AG04450 (cell line): ENCODE measurements at regions not wholly inside any gene's neighbourhood (a gene's known extent, or its start where the extent isn't known, plus 50 kb on each side); places are given as distances from the start of the nearest gene placed in this dataset.

Source experiments
- CTCF ChIA-PET: fragments of 300-600, 350-600 bp; formaldehyde crosslinking; extraction: SDS; loops from one replicate; lab custom pipeline; 2022; ENCODE audit warnings: antibody characterized with exemption, inconsistent platforms; lab: Charles Lee
- POLR2A ChIA-PET: fragments of 350-600 bp; formaldehyde crosslinking; extraction: SDS; loops from one replicate; lab custom pipeline; 2021; ENCODE audit warnings: antibody characterized with exemption, inconsistent platforms; lab: Yijun Ruan, JAX
- DNase-seq: peaks from one replicate; pipeline ENCODE4 v3.0.0-alpha.2; 2011; ENCODE audit warnings: low read depth, low spot score
- H3K27ac ChIP-seq: one replicate; pipeline ENCODE4 v1.5.1; 2012; ENCODE audit warnings: low read depth, low read length, control low read depth
- H3K27me3 ChIP-seq: one replicate; pipeline ENCODE4 v1.6.0; 2012; ENCODE audit warnings: low read length; ENCODE audit not compliant: control insufficient read depth, insufficient read depth
- H3K4me3 ChIP-seq: 2 replicates; pipeline ENCODE4 v1.5.1; 2011; ENCODE audit warnings: mild to moderate bottlenecking, low read depth, low read length, control low read depth
- H3K9me3 ChIP-seq: 2 replicates; pipeline ENCODE4 v1.5.1; 2012; ENCODE audit warnings: low read length; ENCODE audit not compliant: control insufficient read depth, insufficient read depth
- CTCF ChIP-seq: IDR thresholded peaks from 2 replicates; pipeline ENCODE4 v1.5.1; 2011; ENCODE audit warnings: low read depth, low read length, control low read depth, inconsistent platforms

GRCh38 chr6:71527886-71528285, 239.3 kb downstream of the OGFRL1 start:
- no peak for TF ChIP-seq CTCF
- H3K27me3 ChIP-seq = no peaks in the 10 kb centered on the region
- ChIA-PET CTCF (no interaction called here), POLR2A (no interaction called here)
- H3K4me3 ChIP-seq = no peak overlapping the region
- no peaks in the 10 kb centered on the region for H3K9me3 ChIP-seq
- no peak overlapping the region for H3K27ac ChIP-seq
- DNase-seq = no peak

GRCh38 chr6:71529026-71529425, 240.4 kb downstream of the OGFRL1 start:
- POLR2A ChIA-PET = interaction anchor here (0.7 kb wide), 1 partner anchor 60 kb away, joined by 4 read pairs; no protein-coding TSS in a partner anchor
- CTCF ChIA-PET = interaction anchor here (1.0 to 1.1 kb wide), 2 partner anchors 9 to 25 kb away, joined by 3 read pairs; no protein-coding TSS in a partner anchor
- H3K27me3 ChIP-seq = no peaks in the 10 kb centered on the region
- no peak for DNase-seq
- H3K4me3 ChIP-seq = no peak overlapping the region
- no peak overlapping the region for H3K27ac ChIP-seq
- no peak for TF ChIP-seq CTCF
- H3K9me3 ChIP-seq = no peaks in the 10 kb centered on the region

- POLR2A ChIA-PET = no interaction called here
- CTCF ChIA-PET = interaction anchor here (0.6 to 1.0 kb wide), 2 partner anchors 26 to 413 kb away, joined by 3 read pairs; no protein-coding TSS in a partner anchor
- H3K4me3 ChIP-seq = no peak overlapping the region
Measured at GRCh38 chr6:71529769-71530168, 241.2 kb downstream of the OGFRL1 start.

GRCh38 chr6:71531006-71531405, 242.4 kb downstream of the OGFRL1 start:
- Histone ChIP-seq H3K27me3 (no peaks in the 10 kb centered on the region), H3K9me3 (no peaks in the 10 kb centered on the region), H3K4me3 (no peak overlapping the region), H3K27ac (no peak overlapping the region)
- POLR2A ChIA-PET = no interaction called here
- CTCF ChIA-PET = interaction anchor here (0.8 to 2.2 kb wide), 2 partner anchors 146 to 555 kb away, joined by 3 to 7 read pairs; no protein-coding TSS in a partner anchor
- DNase-seq = no peak
- TF ChIP-seq CTCF = no peak

More at GRCh38 chr6:71529769-71530168, 241.2 kb downstream of the OGFRL1 start:
- H3K9me3 ChIP-seq = no peaks in the 10 kb centered on the region
- H3K27me3 ChIP-seq = no peaks in the 10 kb centered on the region
- no peak for DNase-seq
- TF ChIP-seq CTCF = no peak
- H3K27ac ChIP-seq = no peak overlapping the region

GRCh38 chr6:71531841-71532240, 243.2 kb downstream of the OGFRL1 start:
- H3K27ac ChIP-seq = no peak overlapping the region
- POLR2A ChIA-PET = no interaction called here
- CTCF ChIA-PET = interaction anchor here (1.3 to 2.2 kb wide), 2 partner anchors 162 to 554 kb away, joined by 3 to 7 read pairs; no protein-coding TSS in a partner anchor
- H3K4me3 ChIP-seq = no peak overlapping the region
- DNase-seq = no peak
- H3K9me3 ChIP-seq = no peaks in the 10 kb centered on the region
- no peak for TF ChIP-seq CTCF
- no peaks in the 10 kb centered on the region for H3K27me3 ChIP-seq
